Hepatocyte (in vitro differentiated cells): ENCODE measurements at regions not wholly inside any gene's neighbourhood (a gene's known extent, or its start where the extent isn't known, plus 50 kb on each side); places are given as distances from the start of the nearest gene placed in this dataset.
"Not testable (repeated sequence)": the region's sequence is repeated elsewhere in the genome, so short reads cannot be mapped to it uniquely, and the experiment has no call there.

ENCODE experiments used
- CTCF ChIP-seq: fragments of 200-600 bp; sonication (generic); IDR thresholded peaks from 2 replicates; pipeline ENCODE4 v1.5.1; 2016; ENCODE audit warnings: antibody characterized with exemption, mild to moderate bottlenecking; ENCODE audit not compliant: poor library complexity
- EZH2phosphoT487 ChIP-seq: fragments of 200-600 bp; sonication (generic); IDR thresholded peaks from one replicate; pipeline ENCODE4 v1.6.1; 2018; ENCODE audit warnings: antibody characterized with exemption, mild to moderate bottlenecking, low read depth, moderate library complexity; ENCODE audit not compliant: unreplicated experiment, severe bottlenecking

GRCh38 chr10:29380599-29381511, 92.0 kb downstream of the LYZL1 start:
- not testable (repeated sequence) for TF ChIP-seq CTCF, EZH2phosphoT487
